Pons (tissue), 1 donor: ENCODE measurements at regions not wholly inside any gene's neighbourhood (a gene's known extent, or its start where the extent isn't known, plus 50 kb on each side); places are given as distances from the start of the nearest gene placed in this dataset.
"Not testable (repeated sequence)": the region's sequence is repeated elsewhere in the genome, so short reads cannot be mapped to it uniquely, and the experiment has no call there.

Experiments used
- DNase-seq: peaks from one replicate; pipeline ENCODE4 v3.0.0-alpha.2; 2016; ENCODE audit warnings: low spot score

DNA sequence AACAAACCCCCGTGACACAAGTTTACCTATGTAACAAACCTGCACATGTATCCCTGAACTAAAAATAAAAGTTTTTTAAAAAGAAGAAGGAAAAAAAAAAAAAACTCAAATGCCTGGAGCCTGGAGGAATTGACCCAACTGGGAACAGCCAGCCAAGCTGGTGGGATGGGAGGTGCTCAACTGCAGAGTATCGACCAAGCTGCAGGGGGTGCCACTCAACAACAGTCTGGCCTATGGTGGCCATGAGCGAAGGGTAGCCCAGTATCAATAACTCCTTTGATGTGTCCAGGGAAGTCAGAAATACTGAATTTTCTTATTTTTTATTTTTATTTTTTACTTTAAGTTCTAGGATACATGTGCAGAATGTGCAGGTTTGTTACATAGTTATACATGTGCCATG lies 310.3 kb upstream of the DLGAP1 start:
- DNase-seq = no peak

GRCh38 chr18:4762330-4762729 lies 307.2 kb upstream of the DLGAP1 start:
- DNase-seq = no peak

GRCh38 chr18:4758980-4759379 lies 303.9 kb upstream of the DLGAP1 start:
- no peak for DNase-seq

GRCh38 chr18:4755848-4756247 lies 300.7 kb upstream of the DLGAP1 start:
- DNase-seq = peak; percentile 21

DNA sequence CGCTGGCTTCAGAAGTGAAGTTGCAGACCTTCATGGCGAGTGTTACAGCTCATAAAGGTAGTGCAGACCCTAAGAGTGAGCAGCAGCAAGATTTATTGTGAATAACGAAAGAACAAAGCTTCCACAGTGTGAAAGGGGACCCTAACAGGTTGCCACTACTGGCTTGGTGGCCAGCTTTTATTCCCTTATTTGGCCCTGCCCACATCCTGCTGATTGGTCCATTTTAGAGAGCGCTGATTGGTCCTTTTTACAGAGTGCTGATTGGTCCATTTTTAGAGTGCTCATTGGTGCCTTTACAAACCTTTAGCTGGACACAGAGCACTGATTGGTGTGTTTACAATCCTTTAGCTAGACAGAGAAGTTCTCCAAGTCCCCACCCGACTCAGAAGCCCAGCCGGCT lies 298.0 kb upstream of the DLGAP1 start:
- DNase-seq = not testable (repeated sequence)

DNA sequence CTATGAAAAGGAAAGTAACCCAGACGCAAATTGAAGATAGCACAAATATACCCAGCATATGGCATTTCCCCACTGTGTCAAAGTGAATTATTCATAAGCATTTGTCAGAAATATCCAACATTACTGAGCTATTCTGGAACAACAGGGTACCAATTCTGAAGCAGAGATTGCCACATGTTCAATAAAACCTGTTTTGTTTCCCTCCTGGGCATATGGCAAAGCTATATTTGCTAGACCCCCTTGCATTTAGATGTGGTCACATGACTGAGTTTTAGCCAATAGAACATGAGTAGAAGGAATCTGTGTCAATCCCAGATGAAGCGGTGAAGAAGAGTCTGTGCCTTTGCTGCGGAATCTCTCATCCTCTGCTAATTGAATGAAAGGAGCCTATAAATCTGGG lies 296.4 kb upstream of the DLGAP1 start:
- no peak for DNase-seq

DNA sequence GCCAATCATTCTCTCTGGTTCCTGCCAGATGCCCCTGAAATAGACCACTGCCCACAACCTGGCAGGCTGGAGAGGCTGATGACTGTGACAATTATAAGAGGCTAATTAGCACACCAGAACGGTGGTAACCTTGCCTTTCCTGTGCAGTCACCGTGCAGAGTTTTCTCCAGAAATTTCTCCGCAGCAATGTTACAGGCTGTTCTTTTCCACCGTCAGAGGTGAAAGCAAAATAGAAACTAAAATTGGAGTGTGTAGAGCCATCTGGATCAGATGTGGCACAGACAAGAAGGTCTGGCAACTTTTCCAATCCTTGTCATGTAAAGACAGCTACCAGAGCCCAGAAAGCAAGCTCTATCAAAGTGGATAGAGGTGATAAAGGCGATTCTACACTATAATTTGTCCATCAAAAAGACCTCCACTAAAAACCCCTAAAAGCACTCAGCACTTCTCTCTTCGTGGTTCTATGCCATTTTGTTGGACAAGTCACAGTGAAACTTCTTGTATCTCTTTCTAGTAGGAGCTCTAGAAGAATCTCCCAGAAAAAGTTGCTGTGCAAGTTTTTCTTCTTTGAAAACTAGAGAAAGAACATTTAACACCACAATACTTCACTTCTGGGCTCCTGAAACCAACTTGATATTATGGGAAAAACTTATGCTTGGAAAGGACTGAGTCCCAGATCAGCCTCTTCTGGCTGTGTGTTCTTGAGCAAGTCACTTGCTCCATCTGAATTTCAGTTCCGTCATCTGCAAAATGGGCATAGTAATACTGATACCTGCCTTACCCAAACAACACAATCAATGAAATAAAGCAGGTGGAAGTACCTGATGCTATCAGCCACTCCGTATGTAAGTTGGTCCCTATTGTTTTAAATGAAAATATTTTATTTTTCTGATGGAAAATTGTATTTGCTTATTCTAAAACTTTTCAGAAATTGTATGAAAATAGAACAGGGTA lies 295.6 kb upstream of the DLGAP1 start:
- no peak for DNase-seq

DNA sequence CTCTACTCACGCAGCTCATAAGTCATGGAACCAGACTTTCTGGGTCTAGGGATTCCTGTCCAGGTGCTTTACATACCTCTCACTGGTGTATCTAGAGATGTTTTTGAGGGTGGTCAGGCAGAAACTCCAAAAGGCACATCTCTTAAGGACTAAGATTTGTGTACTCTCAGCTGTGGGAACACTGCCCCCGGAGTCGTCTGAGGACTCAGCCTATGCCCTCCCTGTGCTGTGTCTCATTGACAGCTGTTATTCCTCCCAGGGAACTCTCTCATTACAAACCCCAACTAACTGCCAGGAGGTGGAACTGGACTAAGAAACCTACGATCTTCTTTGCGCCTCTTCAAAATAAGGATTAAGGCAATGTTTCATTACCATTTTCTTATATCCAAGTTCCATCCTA lies 293.9 kb upstream of the DLGAP1 start:
- DNase-seq = no peak

DNA sequence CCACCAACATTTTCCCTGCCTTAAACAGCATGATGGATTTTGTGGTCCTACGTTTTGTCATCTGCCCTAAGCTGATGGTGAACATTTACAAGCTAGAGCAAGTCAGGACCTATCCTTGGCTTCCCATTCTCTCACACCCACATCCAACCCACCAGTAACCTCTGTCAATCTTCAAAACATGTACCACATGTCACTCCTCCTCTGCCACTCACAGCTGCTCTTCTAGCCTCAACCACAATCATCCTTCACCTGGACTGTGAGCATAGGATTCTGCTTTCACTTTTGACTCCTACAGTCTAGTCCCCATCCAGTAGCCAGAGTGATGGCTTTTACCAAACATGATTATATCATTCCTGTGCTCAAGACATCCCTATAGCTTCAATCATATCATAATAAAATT lies 279.8 kb upstream of the DLGAP1 start:
- no peak for DNase-seq

DNA sequence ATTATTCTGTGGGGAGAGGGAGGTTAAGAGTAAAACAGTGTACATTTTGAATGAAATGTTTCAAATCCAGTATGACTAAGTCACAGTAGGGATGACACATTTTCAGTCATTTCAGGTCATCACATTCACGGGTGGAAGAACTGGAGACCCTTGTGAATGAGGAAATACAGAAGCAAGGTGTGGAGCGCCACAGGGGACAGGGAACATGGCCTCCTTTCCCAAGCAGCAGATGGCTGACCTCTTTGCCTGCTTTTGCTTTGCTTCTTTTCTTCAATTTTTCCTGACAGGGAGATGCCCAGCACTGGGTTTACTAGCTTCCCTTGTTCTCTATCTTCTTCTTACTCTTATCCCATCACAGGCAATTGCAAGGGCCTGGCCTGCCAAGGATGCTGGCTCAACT lies 278.9 kb upstream of the DLGAP1 start:
- DNase-seq = no peak

DNA sequence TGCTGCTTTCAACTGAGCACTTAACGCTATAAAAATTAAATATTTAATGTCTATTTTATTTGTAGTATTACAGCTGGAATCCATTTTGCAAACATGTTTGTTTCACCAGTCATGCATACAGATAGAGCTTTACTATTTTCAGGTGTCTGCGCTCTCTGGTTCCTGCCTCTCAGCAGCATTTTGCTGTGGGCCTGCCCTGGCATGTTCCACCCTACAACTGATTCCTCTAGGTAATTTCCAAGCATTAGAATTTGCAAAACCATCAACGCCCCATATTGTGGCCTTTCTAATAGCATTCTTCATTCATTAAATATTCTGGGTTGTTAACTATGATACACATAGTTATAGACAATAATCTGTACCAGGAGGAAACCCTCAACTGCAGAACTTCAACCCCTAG lies 266.4 kb upstream of the DLGAP1 start:
- no peak for DNase-seq

- DNase-seq = no peak
Measured at GRCh38 chr18:4720518-4720917, 265.4 kb upstream of the DLGAP1 start.

GRCh38 chr18:4705894-4706293 lies 250.8 kb upstream of the DLGAP1 start:
- no peak for DNase-seq

DNA sequence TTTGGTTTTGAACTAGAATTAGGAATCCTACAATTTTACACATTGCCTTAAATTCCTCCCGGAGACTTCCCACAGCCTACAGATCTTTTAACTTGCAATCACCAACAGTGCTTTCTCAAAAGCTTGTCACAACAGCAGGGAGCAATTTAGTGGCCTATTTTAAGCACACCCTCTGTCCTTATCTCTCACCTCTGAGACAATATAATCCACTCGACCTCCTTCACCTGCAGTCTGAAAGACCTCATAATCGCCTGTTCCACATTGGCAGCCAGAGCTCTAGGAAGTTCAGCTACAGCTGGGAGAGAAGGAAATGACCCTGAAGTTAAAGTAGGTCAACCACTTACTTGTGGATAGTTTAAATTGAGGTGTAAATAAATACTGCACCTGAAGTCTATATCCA lies 249.7 kb upstream of the DLGAP1 start:
- DNase-seq = no peak

DNA sequence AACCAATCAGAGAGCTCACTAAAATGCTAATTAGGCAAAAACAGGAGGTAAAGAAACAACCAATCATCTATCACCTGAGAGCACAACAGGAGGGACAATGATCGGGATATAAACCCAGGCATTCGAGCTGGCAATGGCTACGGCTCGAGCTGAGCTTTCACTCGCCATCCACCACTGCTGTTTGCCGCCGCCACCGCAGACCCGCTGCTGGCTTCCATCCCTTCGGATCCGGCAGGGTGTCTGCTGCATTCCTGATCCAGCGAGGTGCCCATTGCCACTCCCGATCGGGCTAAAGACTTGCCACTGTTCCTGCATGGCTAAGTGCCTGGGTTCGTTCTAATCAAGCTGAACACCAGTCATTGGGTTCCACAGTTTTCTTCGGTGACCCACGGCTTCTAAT lies 236.7 kb upstream of the DLGAP1 start:
- DNase-seq = no peak

- not testable (repeated sequence) for DNase-seq
Measured at GRCh38 chr18:4678685-4679084, 223.6 kb upstream of the DLGAP1 start.

DNA sequence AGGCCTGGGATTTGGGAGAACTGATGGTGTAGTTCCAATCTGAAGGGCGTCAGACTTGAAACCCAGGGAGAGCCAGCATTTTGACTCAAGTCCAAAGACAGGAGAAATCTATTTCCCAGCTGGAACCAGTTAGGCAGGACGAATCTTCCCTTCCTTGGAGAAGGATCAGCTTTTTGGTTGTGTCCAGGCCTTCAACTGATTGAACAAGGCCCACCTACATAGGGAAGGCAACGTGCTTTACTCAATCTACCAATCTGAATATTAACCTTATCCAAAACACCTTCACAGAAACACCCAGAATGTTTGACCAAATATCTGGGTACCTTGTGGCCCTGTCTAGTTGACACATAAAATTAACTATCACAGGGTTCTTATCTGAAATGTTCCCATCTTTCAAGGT lies 221.9 kb upstream of the DLGAP1 start:
- no peak for DNase-seq

GRCh38 chr18:4672162-4672561 lies 217.1 kb upstream of the DLGAP1 start:
- DNase-seq = no peak

- no peak for DNase-seq
Measured at GRCh38 chr18:4658804-4659203, 203.7 kb upstream of the DLGAP1 start.

- no peak for DNase-seq
Measured at GRCh38 chr18:4653418-4653817, 198.3 kb upstream of the DLGAP1 start.

- DNase-seq = no peak
Measured at GRCh38 chr18:4641771-4642368, 186.8 kb upstream of the DLGAP1 start.

GRCh38 chr18:4640349-4641012 lies 185.4 kb upstream of the DLGAP1 start:
- no peak for DNase-seq
